HG03280 (cell line): ENCODE measurements at regions not wholly inside any gene's neighbourhood (a gene's known extent, or its start where the extent isn't known, plus 50 kb on each side); places are given as distances from the start of the nearest gene placed in this dataset.

Experiments used
- ATAC-seq: cut with Tn5 transposase; IDR thresholded peaks from one replicate; pipeline ENCODE4 v1.9.1; 2021; ENCODE audit warnings: mild to moderate bottlenecking, moderate library complexity; ENCODE audit not compliant: unreplicated experiment

DNA sequence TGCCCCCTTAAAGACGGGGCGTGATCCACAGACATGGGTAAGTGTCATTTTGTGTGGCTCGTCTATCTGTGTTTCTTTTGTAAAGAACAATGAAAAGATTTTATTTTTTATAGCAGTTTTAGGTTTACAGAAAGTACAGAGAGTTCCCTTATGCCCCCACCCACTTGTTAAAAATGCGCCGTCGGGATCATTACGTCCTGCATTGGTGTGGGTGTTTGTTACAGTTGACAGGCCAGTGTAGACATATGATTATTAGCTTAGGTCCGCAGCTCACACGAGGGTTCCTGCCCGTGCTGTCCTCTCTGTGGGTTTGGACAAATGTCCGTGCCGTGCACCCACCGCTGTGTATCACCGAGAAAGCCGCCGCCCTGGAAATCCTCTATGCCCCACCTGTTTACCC lies 50.5 kb downstream of the RGS12 start:
- no peak for ATAC-seq

DNA sequence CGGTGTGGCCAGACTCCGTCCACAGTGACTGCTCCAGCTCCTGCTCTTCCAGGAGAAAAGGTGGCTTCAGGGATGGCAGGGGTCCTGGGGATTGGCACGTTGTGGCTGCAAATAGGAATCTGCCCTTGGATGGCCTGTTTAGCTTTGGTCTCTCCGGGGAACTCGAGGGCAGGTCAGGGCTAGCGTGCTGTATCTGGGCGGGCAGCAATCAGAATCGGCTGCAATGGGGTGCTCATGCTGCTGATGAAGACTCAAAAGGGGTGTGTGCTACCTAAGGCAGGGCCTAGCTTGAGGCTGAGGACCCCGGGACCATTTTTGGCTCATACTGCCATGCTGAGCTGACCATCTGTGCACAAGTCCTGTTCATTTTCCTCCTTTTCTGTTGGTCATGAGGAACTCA lies 51.3 kb downstream of the RGS12 start:
- no peak for ATAC-seq

DNA sequence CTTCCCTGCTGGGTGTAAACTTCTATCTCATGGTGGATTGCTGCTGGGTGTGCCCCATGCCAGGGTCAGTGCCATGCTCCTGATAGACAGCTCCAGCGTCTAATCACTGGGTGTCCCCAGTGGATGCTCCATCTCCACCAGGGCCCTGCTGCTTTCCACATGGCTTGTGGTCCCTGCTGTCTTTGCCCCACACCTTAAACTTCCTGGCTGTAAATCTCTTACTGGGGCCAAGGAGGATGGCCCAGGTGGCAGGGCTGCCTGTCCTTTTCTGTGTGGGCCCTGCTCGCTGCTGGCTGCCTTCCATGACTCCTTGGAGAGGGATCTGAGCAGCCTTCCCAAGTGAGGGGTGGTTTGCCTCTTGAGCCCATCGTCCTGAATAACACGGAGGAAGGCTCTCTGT lies 51.8 kb downstream of the RGS12 start:
- no peak for ATAC-seq

DNA sequence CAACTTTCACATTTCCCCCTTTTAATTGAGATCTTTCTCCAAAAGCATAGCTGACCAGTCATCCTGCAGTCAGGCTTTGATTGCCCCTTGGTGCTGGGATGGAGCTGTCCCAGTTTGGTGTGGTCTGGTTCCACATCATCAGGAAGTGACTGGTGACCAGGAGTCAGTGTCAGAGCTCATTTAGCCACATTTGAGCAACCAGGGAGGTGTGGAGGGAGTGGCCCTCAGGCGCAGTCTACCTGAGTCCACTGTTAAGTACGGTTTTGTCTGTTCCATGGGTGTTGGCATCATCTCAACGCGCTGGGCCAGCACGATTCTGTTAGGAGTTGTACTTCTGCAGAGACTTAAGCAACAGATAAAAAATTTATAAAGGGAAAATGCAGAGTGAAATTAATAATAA lies 52.6 kb downstream of the RGS12 start:
- no peak for ATAC-seq

DNA sequence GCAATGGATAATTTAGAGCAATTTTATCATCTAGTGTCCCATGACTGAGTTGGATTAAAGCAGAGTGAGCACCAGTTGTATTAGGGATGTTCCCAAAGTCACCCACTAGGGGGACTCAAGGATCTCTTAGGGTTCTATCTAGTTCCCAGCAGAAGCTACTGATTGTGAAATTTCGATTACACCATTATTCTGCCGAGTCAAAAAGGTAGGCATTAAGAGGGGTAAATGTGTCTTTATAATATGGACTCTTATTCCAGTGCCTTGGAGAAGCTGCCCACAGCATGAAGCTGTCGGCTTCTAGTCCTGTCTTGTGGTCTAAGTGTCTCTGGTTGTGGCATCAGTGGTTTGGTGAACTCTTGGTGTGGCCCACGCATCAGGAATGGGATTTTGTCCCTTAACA lies 53.3 kb downstream of the RGS12 start:
- peak; percentile 47 for ATAC-seq

DNA sequence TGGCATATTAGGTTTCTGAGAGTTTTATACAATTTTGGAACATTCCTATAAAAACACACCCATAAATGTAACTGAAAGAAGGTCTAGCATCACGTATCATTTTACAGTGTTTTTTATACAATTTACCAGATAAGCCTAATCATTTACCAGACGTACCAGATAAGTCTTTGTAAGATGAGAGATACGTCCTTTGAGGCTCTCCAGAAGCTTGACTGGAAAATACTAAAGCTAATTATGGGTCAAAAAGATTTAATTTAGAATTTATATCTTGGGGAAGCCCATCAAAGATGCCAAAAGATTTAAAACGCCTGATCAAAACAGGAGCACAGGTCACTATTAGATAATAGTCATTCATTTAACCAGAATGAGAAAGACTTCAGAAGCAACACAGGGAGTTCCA lies 55.0 kb downstream of the RGS12 start:
- no peak for ATAC-seq

DNA sequence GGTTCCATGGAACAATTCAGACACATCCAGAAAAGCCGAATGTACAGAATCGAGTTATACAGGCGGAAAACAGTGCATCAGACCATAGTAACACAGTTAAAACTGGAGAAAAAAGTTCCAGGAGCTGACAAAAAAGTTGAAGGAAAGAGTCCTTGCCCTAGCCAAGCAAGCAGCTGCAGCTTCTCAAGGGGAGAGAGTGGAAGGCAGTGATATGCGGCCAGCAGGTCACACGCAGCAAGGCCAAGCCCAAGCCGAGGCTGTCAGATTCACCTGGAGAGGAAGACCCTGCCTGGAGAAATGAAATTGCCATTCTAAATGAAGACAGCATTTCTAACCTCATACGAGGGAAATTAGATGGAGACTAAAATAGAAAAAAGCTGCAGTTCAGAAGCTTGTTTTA lies 55.8 kb downstream of the RGS12 start:
- no peak for ATAC-seq

DNA sequence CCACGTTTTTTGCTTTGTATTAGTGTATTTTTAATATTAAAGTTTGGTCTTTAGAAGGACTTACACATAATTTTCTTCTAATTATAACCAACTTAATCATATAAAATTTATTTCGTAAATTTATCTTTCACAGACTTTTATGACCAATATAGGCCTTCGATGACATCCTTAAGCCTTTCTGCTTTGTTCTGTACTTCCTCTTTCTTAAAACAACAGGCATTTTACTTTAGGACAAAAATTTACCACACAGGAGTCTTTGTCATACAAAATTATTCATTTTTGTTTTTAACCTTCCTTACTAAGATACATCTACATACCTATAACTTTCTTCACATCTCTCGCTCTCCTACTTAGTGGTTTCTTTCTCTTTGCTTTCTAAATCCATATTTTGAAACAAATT lies 56.3 kb downstream of the RGS12 start:
- no peak for ATAC-seq

DNA sequence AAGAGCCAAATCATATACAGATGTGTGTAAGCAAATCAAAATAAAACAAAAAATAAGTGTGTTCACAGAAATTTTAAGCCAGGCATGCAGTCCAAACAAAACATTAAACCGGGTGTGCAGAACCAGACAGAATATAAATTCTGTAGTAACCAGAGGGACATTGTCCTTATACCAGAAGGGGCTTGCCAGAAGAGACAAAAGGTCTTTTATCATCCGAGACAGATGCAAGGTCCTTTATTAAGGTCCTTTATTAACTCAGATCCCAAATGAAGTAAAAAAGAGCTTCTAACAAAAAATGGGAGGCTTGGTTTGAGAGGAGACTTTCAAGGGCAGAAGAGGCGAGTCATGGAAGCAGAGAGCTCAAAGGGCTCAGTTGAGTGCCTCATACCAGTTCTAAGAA lies 59.2 kb downstream of the RGS12 start:
- no peak for ATAC-seq

DNA sequence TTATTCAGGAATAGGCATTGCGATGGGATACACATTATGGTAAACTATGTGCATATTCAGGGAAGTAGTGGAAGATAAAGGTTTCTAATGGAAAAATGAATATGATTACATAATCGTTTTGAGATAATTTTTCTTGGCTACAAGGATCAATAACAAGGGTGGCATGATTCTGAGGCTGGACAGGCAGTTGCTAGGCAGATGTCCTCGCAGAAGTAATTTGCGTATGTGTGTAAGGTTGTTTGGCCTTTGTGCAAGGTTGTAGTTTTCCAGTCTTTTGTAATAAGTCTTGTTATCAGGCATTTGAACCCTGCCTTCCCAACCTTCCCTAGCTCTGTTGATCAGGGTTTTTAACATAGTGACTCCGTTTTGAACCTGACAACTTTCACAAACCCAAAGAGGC lies 59.7 kb downstream of the RGS12 start:
- no peak for ATAC-seq

DNA sequence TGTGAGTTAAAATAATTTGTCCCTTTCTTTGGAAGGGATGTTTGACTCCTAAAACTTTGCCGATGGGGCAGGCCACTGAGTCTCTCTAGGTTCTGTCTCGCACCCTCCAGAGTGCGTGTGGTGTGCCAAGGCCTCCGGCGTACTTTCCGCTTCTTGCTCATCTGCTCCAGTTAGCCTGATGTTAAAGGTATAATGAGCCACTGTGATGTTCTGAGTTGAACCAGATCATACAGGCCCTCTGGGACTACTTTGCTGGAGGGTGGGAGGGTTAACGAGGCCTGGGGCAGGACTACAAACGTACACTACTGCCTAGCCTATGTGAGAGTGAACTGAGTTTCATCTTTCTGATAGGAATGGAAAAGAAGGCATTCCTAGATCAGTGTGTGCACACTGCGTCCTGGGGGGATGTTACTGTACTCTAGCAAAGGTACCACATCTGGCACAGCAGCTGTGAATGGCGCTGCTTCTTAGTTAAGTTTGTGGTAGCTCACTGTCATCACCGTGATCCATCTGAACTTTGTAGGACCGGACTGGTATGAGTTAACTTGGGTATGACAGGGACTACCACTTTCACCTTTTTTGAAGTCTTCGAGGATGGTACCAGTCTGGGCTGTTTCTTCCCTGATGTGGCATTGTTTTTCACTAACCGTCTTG lies 60.2 kb downstream of the RGS12 start:
- no peak for ATAC-seq

DNA sequence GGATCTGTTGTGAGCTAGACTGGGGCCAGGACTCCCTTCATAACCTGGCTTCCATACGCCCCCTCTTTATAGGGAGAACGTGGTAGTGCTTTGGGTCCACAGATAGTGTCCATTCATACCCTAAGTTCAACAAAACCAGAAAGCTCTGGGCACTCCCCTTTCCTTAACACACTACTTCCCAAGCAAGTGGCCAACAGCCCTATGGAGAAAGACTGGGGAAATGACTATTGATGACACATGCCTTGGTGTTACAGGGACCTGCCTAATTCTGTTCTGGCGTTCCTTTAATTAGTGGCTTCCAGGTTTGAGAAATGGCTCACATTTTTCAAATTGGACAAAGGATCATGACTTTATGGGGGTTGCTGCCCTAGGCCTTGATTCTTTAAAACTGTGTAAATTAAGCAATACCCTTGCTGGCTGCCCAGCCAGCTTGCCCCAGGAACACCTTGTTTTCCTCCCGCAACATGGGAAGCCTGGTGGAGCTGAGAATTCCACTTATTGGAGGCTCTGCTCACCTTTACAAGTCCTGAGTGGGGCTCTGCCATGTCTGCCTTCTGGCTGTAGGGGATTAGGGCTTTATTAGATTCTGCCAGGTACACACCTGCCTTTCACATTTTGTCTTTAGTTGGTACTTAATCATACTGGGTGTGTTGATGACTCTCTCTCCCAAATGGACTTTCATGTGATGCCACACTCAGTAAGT lies 61.1 kb downstream of the RGS12 start:
- no peak for ATAC-seq

DNA sequence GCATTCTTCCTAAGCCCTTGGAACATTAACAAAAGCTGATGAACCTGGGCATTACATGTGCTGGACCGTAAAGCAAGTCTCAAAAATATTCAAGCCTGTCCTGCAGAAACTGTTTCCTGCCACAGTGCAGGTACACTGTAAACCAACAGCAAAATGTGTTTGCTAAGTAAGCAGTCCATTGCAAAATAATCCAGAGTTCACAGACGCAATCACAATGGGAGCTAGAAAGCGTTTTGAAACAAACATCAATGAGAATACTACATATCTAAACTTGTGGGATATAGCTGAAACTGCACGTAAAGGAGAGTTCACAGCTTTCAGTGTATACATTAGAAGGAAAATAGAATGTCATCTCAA lies 61.6 kb downstream of the RGS12 start:
- ATAC-seq = no peak

DNA sequence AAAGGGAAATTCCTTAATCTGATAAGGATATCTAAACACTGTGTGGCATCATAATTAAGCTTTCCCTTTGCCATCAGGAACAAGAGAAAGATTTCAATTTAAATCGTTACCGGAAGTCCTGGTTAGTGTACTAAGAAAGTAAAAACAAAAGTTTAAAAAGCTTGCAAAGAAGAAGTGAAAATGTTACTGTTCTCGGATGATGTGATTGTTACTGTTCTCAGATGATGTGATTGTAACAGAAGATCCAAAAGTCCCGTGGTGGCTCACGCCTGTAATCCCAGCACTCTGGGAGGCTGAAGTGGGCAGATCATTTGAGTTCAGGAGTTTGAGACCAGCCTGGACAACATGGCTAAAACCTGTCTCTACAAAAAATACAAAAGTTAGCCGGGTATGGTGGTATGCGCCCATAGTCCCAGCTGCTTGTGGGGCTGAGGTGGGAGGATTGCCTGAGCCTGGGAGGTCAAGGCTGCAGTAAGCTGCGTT lies 62.5 kb downstream of the RGS12 start:
- ATAC-seq = peak; percentile 62

DNA sequence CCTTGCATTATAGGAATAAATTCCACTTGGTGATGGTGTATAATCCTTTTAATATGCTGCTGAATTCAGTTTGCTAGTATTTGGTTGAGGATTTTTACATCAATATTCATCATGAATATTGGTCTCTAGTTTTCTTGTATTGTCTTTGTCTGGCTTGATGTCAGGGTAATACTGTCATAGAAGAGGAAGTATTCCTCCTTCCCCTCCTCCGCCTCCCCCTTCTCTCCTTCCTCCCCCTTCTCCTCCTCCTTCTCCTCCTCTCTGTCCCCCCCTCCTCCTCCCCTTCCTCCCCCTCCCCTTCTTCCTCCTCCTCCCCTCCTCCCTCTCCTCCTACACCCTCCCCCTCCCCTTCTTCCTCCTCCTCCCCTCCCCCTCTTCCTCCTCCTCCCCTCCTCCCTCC lies 65.8 kb downstream of the RGS12 start:
- no peak for ATAC-seq

DNA sequence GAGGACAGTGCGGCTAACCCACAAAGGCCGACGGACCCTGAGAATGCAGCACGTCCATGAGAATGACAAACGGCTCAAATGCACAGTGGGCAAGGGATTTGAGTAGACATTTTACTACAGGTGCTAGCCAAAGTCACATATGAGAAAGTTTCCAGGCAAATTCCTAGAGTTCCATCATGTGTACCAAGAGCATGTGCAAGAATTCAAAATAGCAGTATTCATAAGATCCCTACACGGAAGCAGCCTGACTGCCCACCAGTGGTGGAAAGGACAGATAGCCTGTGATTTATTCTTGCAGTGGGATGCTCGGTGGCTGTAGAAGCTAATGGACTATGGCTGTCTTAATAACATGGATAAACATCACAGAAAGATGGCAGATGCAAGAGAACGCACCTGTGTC lies 68.0 kb downstream of the RGS12 start:
- no peak for ATAC-seq

DNA sequence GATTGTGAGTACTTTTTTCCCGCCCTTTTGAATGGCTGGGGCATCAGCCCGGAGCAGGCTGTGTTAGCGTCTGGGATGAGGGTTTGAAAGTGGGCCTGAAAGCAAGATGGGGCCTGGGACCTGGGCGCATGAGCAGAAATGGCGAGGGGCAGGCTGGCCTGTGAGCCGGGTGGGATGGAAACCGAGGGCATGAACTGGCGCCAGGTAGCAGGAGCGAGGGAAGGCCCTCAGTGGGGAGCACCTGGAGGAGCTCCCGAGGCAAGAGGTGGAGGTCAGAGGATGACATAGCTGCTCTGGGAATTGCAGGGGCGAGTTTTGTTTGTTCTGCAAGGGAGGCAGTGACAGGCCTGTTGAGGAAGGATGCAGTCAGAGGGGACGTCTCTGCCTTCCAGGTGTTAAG lies 68.6 kb downstream of the RGS12 start:
- no peak for ATAC-seq

DNA sequence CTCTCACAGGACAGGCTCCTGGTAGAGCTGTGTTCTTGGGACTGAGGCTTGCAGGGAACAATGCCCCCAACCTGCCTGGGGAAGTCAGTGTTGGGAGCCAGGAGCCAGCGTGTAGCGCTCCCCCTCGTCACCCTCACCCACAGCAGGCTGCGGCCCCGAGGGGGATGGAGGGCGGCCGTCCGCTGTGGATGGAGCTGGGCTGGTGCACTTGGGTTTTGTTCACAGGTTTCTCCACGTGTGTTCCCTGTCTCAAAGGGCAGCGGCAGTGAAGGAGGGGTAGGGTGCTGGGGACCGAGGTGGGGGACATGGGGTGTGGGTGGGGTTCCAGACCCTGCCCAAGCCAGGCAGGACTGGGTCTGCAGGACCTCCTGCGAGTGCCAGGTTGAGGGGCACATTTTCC lies 69.1 kb downstream of the RGS12 start:
- no peak for ATAC-seq

DNA sequence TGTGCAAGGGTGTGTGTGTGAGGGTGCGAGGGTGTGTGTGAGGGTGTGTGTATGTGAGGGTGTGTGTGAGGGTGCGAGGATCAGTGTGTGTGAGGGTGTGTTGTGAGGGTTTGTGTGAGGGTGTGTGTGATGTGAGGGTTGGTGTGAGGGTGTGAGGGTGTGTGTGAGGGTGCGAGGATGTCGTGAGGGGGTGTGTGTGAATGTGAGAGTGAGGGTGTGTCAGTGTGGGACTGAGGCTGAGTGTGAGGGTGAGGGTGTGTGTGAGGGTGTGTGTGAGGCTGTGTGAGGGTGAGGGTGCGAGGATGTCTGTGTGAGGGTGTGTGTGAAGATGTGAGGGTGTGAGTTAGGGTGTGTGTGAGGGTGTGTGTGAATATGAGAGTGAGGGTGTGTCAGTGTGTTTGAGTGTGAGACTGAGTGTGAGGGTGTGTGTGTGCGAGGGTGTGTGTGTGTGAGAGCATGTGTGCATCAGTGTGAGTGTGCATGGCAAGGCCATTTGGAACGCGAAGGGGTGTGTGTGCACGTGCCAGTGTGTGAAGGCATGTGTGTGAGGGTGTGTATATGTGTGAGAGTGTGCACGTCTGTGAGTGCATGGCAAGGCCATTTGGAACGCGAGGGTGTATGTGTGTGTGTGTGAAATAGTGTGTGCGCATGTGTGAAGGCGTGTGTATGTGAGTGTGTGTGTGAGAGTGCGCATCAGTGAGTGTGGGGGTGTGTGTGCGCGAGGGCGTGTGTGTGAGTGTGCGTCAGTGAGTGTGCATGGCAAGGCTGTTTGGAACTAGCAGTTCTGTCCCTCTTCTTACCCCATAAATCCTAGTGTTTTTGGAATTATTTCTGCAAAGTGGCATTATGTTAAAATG lies 69.8 kb downstream of the RGS12 start:
- ATAC-seq = no peak

DNA sequence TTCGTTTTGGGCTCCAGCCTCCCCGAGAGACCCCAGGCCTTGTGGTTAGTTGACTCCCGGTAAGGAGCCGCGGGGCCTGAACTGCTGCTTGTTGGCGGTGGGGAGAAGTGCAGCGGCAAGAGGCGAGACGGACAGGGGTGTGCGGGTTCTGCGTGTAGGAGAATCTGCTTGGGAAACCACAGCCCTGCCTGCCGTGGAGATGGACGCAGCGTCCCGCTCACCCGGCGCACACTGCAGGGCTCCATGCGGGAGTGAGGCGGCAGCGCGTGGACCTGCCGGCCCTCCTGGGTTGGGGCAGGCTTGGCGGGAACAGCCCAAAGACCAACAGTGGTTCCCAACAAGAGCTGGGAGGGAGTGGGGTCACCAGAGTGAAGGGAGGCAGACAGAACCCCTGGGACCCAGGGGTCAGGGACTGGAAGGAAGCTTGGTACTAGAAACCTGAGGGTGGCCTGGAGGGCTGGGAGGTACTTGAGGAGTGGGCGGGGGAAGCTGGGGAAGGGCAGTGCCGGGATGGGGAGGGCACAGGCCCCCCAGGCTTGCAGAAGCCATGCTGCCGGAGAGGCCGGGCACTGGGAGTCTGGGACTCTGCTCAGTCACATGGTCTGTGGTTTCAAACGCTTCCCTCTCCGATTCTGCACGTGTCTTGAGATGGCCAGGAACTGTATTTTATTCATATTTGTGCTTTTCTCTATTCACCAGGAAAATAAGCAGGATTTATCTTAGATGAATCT lies 70.8 kb downstream of the RGS12 start:
- ATAC-seq = no peak

DNA sequence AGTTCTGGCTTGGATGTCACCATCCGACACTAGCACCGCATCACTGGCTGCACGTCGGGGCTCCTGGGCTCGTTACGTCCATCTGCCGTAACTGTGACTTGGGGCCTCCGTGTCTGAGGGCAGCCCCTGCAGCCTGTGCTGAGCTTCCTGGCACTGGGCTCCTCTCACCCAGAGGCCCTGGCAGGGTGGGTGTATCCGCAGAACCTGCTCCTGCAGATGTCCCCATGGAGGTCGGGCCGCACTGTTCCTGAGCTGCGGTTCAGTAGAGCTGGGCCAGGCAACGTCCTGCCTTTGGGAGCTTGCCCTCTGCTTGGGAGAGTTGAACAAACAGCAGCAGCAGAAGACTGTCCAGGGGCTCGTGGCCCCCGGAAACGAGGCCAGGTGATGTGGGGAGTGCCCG lies 71.4 kb downstream of the RGS12 start:
- ATAC-seq = no peak
